ENCODE measurements at regions not wholly inside any gene's neighbourhood (a gene's known extent, or its start where the extent isn't known, plus 50 kb on each side); places are given as distances from the start of the nearest gene placed in this dataset.

- no peak for TF ChIP-seq SP1 (IDR thresholded peaks at IDR 0.05)
- TF ChIP-seq FOXA1 (IDR thresholded peaks at IDR 0.05) = no peak
- no peak for TF ChIP-seq FOXM1 (IDR thresholded peaks at IDR 0.05; ENCODE audit: borderline replicate concordance)
- TF ChIP-seq ZNF384 (IDR thresholded peaks at IDR 0.05) = no peak
- TF ChIP-seq, protein P1, sequence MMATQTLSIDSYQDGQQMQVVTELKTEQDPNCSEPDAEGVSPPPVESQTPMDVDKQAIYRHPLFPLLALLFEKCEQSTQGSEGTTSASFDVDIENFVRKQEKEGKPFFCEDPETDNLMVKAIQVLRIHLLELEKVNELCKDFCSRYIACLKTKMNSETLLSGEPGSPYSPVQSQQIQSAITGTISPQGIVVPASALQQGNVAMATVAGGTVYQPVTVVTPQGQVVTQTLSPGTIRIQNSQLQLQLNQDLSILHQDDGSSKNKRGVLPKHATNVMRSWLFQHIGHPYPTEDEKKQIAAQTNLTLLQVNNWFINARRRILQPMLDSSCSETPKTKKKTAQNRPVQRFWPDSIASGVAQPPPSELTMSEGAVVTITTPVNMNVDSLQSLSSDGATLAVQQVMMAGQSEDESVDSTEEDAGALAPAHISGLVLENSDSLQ (IDR thresholded peaks at IDR 0.05) = no peak
- no peak for TF ChIP-seq ARNT (IDR thresholded peaks at IDR 0.05)
- TF ChIP-seq BHLHE40 (IDR thresholded peaks at IDR 0.05; ENCODE audit: borderline replicate concordance) = no peak
- TF ChIP-seq SUZ12 (IDR thresholded peaks at IDR 0.05) = no peak
- no peak for TF ChIP-seq ELF4 (IDR thresholded peaks at IDR 0.05)
- no peak for TF ChIP-seq TARDBP (IDR thresholded peaks at IDR 0.05)
- TF ChIP-seq NFRKB (IDR thresholded peaks at IDR 0.05) = no peak
Measured at GRCh38 chr16:65297453-65297852, 175.6 kb upstream of the CDH11 start.

All from HEK293T (cell line).